Testis (tissue), 2 donors: ENCODE measurements at regions not wholly inside any gene's neighbourhood (a gene's known extent, or its start where the extent isn't known, plus 50 kb on each side); places are given as distances from the start of the nearest gene placed in this dataset.

Experiments used
- DNase-seq: peaks from one replicate; pipeline ENCODE4 v3.0.0-alpha.2; 2019
- H3K27ac ChIP-seq, 2 donors: fragments of 200-600 bp; sonication (generic); one replicate each; pipeline ENCODE4 v1.5.1; 2019
- H3K27me3 ChIP-seq: fragments of 200-600 bp; sonication (generic); one replicate; pipeline ENCODE4 v1.5.1; 2019
- H3K36me3 ChIP-seq: fragments of 200-600 bp; sonication (generic); one replicate; pipeline ENCODE4 v1.5.1; 2017; ENCODE audit warnings: low read depth; ENCODE audit errors: missing control alignments
- H3K4me1 ChIP-seq: fragments of 200-600 bp; sonication (generic); one replicate; pipeline ENCODE4 v1.5.1; 2019
- H3K4me3 ChIP-seq, 2 donors: fragments of 200-600 bp; sonication (generic); one replicate each; pipeline ENCODE4 v1.5.1; 2017 to 2019
- H3K9me3 ChIP-seq: fragments of 200-600 bp; sonication (generic); one replicate; pipeline ENCODE4 v1.5.1; 2017
- CTCF ChIP-seq, 3 experiments: fragments of 450-650 bp in 2 of 3; fragments of 200-600 bp in 1 of 3; sonication (generic) in 1 of 3; IDR thresholded peaks; one replicate each; pipeline ENCODE4 v1.5.1; 2016 to 2019; ENCODE audit warnings: antibody characterized with exemption in 3 of 3, mild to moderate bottlenecking in 2 of 3, moderate library complexity in 1 of 3
- POLR2A ChIP-seq: fragments of 450-650 bp; IDR thresholded peaks from one replicate; pipeline ENCODE4 v1.6.1; 2017; ENCODE audit warnings: antibody characterized with exemption, mild to moderate bottlenecking, moderate library complexity
- WGBS, 2 donors: methylation state at CpG; one replicate each; pipeline ENCODE4 v1.1.5; 2018; 5-methylcytosine and 5-hydroxymethylcytosine counted together
- intact Hi-C: fragments of 100-400 bp; cut with DNase I; formaldehyde crosslinking; loops from one replicate; pipeline ENCODE4 v1.15.1; 2023; ENCODE audit warnings: low total_unique reads

GRCh38 chr18:10225300-10225699 lies 229.1 kb upstream of the APCDD1 start:
- no peaks in the 10 kb centered on the region for H3K27me3 ChIP-seq
- H3K4me1 ChIP-seq: no peaks in the 10 kb centered on the region
- H3K27ac ChIP-seq: no peak overlapping the region
- no peak overlapping the region for H3K4me3 ChIP-seq
- no peak for DNase-seq
- TF ChIP-seq CTCF (IDR thresholded peaks at IDR 0.05) (no peak), POLR2A (no peak)
- WGBS, 2 donors: 92 to 94% methylated on average over 6 of the region's 6 CpGs
- intact Hi-C loops: no loop called here
- no peaks in the 10 kb centered on the region for H3K9me3 ChIP-seq
- no peaks in the 10 kb centered on the region for H3K36me3 ChIP-seq

GRCh38 chr18:10226971-10227370 lies 227.5 kb upstream of the APCDD1 start:
- TF ChIP-seq POLR2A (no peak), CTCF (IDR thresholded peaks at IDR 0.05) (no peak)
- DNase-seq: no peak
- Histone ChIP-seq H3K9me3 (no peaks in the 10 kb centered on the region), H3K36me3 (no peaks in the 10 kb centered on the region), H3K4me1 (no peaks in the 10 kb centered on the region), H3K27me3 (no peaks in the 10 kb centered on the region), H3K4me3 (no peak overlapping the region), H3K27ac (no peak overlapping the region)
- intact Hi-C loops: no loop called here
- 93 to 94% methylated on average over 2 of the region's 2 CpGs for WGBS, 2 donors

- no peak for DNase-seq
- Histone ChIP-seq H3K4me1 (no peaks in the 10 kb centered on the region), H3K27me3 (no peaks in the 10 kb centered on the region), H3K27ac (no peak overlapping the region), H3K9me3 (no peaks in the 10 kb centered on the region), H3K36me3 (no peaks in the 10 kb centered on the region), H3K4me3 (no peak overlapping the region)
- intact Hi-C loops: no loop called here
- TF ChIP-seq CTCF (IDR thresholded peaks at IDR 0.05) (no peak), POLR2A (no peak)
Measured at GRCh38 chr18:10228326-10228725, 226.1 kb upstream of the APCDD1 start.

- TF ChIP-seq CTCF (IDR thresholded peaks at IDR 0.05): no peak
- TF ChIP-seq POLR2A: no peak
- no peaks in the 10 kb centered on the region for H3K9me3 ChIP-seq
- H3K27me3 ChIP-seq: no peaks in the 10 kb centered on the region
- H3K27ac ChIP-seq: no peak overlapping the region
- H3K4me1 ChIP-seq: no peaks in the 10 kb centered on the region
- H3K36me3 ChIP-seq: no peaks in the 10 kb centered on the region
- no peak overlapping the region for H3K4me3 ChIP-seq
- WGBS, 2 donors: 88 to 95% methylated on average over 3 of the region's 3 CpGs
- intact Hi-C loops: no loop called here
- DNase-seq: no peak
Measured at GRCh38 chr18:10229458-10229857, 225.0 kb upstream of the APCDD1 start.

GRCh38 chr18:10230072-10230471 lies 224.4 kb upstream of the APCDD1 start:
- Histone ChIP-seq H3K4me1 (no peaks in the 10 kb centered on the region), H3K4me3 (no peak overlapping the region), H3K27me3 (no peaks in the 10 kb centered on the region), H3K27ac (no peak overlapping the region), H3K9me3 (no peaks in the 10 kb centered on the region), H3K36me3 (no peaks in the 10 kb centered on the region)
- DNase-seq: no peak
- WGBS, 2 donors: 86 to 98% methylated on average over 3 of the region's 3 CpGs
- intact Hi-C loops: no loop called here
- TF ChIP-seq CTCF (IDR thresholded peaks at IDR 0.05): no peak
- no peak for TF ChIP-seq POLR2A
